ENCODE measurements at regions not wholly inside any gene's neighbourhood (a gene's known extent, or its start where the extent isn't known, plus 50 kb on each side); places are given as distances from the start of the nearest gene placed in this dataset.

DNA sequence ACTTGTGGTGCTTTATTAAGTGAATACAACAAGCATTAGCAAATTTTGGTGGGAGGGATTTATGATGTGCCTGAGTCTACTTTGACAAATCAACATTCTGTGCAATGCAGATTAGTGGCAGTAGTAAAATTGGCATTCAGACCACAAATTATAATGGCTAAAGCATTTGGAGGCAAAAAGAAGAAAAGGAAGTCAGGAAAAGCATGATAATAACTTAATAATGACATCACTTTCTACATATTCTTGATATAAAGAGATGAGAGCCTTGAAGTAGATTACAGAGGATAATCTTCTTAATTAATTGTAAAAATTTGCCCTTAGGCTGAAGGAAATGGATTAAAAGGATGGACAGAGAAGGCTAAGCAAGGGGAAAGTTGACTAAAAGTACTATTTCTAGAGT lies 126.0 kb downstream of the SLC6A15 start:
- TF ChIP-seq SMC3 (IDR thresholded peaks at IDR 0.05; ENCODE audit: low read depth, low read length) (no peak), RCOR1 (IDR thresholded peaks at IDR 0.05; ENCODE audit: insufficient replicate concordance, low read length) (no peak), RFX5 (IDR thresholded peaks at IDR 0.05; ENCODE audit: low read depth, low read length) (no peak), MAFK (IDR thresholded peaks at IDR 0.05; ENCODE audit: low read depth, low read length) (no peak), FOS (IDR thresholded peaks at IDR 0.05; ENCODE audit: low read depth, low read length) (no peak), POLR2A (IDR thresholded peaks at IDR 0.05; ENCODE audit: low read depth, low read length) (no peak), RAD21 (IDR thresholded peaks at IDR 0.05; ENCODE audit: low read length) (no peak), CEBPB (IDR thresholded peaks at IDR 0.05; ENCODE audit: low read depth, low read length) (no peak), BHLHE40 (IDR thresholded peaks at IDR 0.05; ENCODE audit: low read depth, low read length) (no peak), MXI1 (IDR thresholded peaks at IDR 0.05; ENCODE audit: borderline replicate concordance, low read depth, low read length) (no peak), MAZ (IDR thresholded peaks at IDR 0.05; ENCODE audit: borderline replicate concordance, low read depth, low read length) (no peak), NFE2L2 (IDR thresholded peaks at IDR 0.05; ENCODE audit: low read depth, low read length) (no peak)
- TF ChIP-seq, protein P1, sequence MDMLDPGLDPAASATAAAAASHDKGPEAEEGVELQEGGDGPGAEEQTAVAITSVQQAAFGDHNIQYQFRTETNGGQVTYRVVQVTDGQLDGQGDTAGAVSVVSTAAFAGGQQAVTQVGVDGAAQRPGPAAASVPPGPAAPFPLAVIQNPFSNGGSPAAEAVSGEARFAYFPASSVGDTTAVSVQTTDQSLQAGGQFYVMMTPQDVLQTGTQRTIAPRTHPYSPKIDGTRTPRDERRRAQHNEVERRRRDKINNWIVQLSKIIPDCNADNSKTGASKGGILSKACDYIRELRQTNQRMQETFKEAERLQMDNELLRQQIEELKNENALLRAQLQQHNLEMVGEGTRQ (IDR thresholded peaks at IDR 0.05; ENCODE audit: low read depth, low read length) = no peak
- TF ChIP-seq, protein P2, sequence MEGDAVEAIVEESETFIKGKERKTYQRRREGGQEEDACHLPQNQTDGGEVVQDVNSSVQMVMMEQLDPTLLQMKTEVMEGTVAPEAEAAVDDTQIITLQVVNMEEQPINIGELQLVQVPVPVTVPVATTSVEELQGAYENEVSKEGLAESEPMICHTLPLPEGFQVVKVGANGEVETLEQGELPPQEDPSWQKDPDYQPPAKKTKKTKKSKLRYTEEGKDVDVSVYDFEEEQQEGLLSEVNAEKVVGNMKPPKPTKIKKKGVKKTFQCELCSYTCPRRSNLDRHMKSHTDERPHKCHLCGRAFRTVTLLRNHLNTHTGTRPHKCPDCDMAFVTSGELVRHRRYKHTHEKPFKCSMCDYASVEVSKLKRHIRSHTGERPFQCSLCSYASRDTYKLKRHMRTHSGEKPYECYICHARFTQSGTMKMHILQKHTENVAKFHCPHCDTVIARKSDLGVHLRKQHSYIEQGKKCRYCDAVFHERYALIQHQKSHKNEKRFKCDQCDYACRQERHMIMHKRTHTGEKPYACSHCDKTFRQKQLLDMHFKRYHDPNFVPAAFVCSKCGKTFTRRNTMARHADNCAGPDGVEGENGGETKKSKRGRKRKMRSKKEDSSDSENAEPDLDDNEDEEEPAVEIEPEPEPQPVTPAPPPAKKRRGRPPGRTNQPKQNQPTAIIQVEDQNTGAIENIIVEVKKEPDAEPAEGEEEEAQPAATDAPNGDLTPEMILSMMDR (conservative IDR thresholded peaks at IDR 0.05; ENCODE audit: low read depth, low read length) = no peak

Measured in IMR-90 (cell line).